Endothelial cell of umbilical vein (primary cell): ENCODE measurements at regions not wholly inside any gene's neighbourhood (a gene's known extent, or its start where the extent isn't known, plus 50 kb on each side); places are given as distances from the start of the nearest gene placed in this dataset.

Experiments used
- BruUV-seq: library from RNA; stranded (reverse); fragments of 400-500 nt; replicated peaks from 2 replicates; lab custom pipeline; 2021; lab: Mats Ljungman, UMichigan
- CTCF ChIA-PET: fragments of 300-600, 350-600 bp; sonication (Branson Sonifier 250); formaldehyde crosslinking; loops from one replicate; lab custom pipeline; 2021; ENCODE audit warnings: antibody characterized with exemption, inconsistent platforms; lab: Charles Lee
- POLR2A ChIA-PET: fragments of 300-600, 350-600 bp; sonication (Branson Sonifier 250); formaldehyde crosslinking; loops from one replicate; lab custom pipeline; 2021; ENCODE audit warnings: antibody characterized with exemption, inconsistent platforms; lab: Charles Lee
- DNase-seq: peaks from one replicate; pipeline ENCODE4 v3.0.0-alpha.2; 2011; ENCODE audit warnings: low read depth, low spot score
- FAIRE-seq: peaks from 2 replicates; lab custom pipeline; 2011; peaks lifted over from hg19 to GRCh38; lab: Jason Lieb, UNC
- H2AFZ ChIP-seq: 2 replicates; pipeline ENCODE4 v1.6.0; 2012; ENCODE audit warnings: low read depth, low read length, control low read depth, inconsistent platforms
- H3K27ac ChIP-seq: 2 replicates; pipeline ENCODE4 v1.5.1; 2011; ENCODE audit warnings: low read depth, mild to moderate bottlenecking, control low read depth, low read length, moderate library complexity; ENCODE audit not compliant: insufficient read depth
- H3K27me3 ChIP-seq, 2 experiments: 2 replicates each; pipeline versions ENCODE4 v1.6.0 to v1.6.1; 2011; ENCODE audit warnings: low read length in 2 of 2, mixed read lengths in 1 of 2; ENCODE audit not compliant: control insufficient read depth in 2 of 2, insufficient read depth in 2 of 2
- H3K36me3 ChIP-seq, 2 experiments: 2 replicates in 1 of 2; 3 replicates in 1 of 2; pipeline ENCODE4 v1.5.1; 2011; ENCODE audit warnings: low read length in 2 of 2, mild to moderate bottlenecking in 1 of 2, moderate library complexity in 1 of 2; ENCODE audit not compliant: control insufficient read depth in 2 of 2, insufficient read depth in 2 of 2; ENCODE audit errors: extremely low read depth in 1 of 2
- H3K4me1 ChIP-seq: 3 replicates; pipeline ENCODE4 v1.5.1; 2011; ENCODE audit warnings: mild to moderate bottlenecking, low read length; ENCODE audit not compliant: control insufficient read depth, insufficient read depth; ENCODE audit errors: extremely low read depth
- H3K4me2 ChIP-seq: 2 replicates; pipeline ENCODE4 v1.6.1; 2011; ENCODE audit warnings: low read length, control low read depth, mixed read lengths; ENCODE audit not compliant: insufficient read depth
- H3K4me3 ChIP-seq, 3 experiments: fragments of 200-600 bp in 1 of 3; sonication (generic), shearing (Covaris generic) in 1 of 3; replicated peaks in 1 of 3; 2 replicates each; pipeline ENCODE4 v1.5.1; 2011 to 2016; ENCODE audit warnings: control low read depth in 3 of 3, low read length in 3 of 3, mild to moderate bottlenecking in 2 of 3, inconsistent platforms in 1 of 3, low read depth in 1 of 3, moderate library complexity in 1 of 3; ENCODE audit not compliant: insufficient read depth in 1 of 3
- H3K79me2 ChIP-seq: 2 replicates; pipeline ENCODE4 v1.6.0; 2012; ENCODE audit warnings: low read length, inconsistent platforms; ENCODE audit not compliant: control insufficient read depth, insufficient read depth
- H3K9ac ChIP-seq: replicated peaks from 2 replicates; pipeline ENCODE3; 2011; ENCODE audit warnings: low read length, control low read depth; ENCODE audit not compliant: insufficient read depth; ENCODE audit errors: extremely low read depth
- H3K9me1 ChIP-seq: replicated peaks from 3 replicates; pipeline ENCODE4 v1.6.0; 2011; ENCODE audit warnings: mild to moderate bottlenecking, low read length; ENCODE audit not compliant: control insufficient read depth, insufficient read depth; ENCODE audit errors: extremely low read depth
- H3K9me3 ChIP-seq: replicated peaks from 2 replicates; pipeline ENCODE4 v1.5.1; 2012; ENCODE audit warnings: low read length, inconsistent platforms; ENCODE audit not compliant: control insufficient read depth, insufficient read depth
- H4K20me1 ChIP-seq: replicated peaks from 2 replicates; pipeline ENCODE3; 2011; ENCODE audit warnings: mild to moderate bottlenecking, low read length; ENCODE audit not compliant: control insufficient read depth, insufficient read depth; ENCODE audit errors: extremely low read depth
- EZH2 ChIP-seq: IDR thresholded peaks from 2 replicates; pipeline ENCODE4 v1.6.1; 2012; ENCODE audit warnings: borderline replicate concordance, low read depth, mild to moderate bottlenecking, moderate library complexity, low read length, inconsistent platforms; ENCODE audit not compliant: severe bottlenecking
- FOS ChIP-seq: IDR thresholded peaks from 2 replicates; pipeline ENCODE4 v1.6.1; 2011; ENCODE audit warnings: mild to moderate bottlenecking, low read length, moderate library complexity, borderline replicate concordance; ENCODE audit not compliant: insufficient read depth
- GATA2 ChIP-seq: IDR thresholded peaks from 2 replicates; pipeline ENCODE4 v1.7.0; 2011; ENCODE audit warnings: low read depth, mild to moderate bottlenecking, moderate library complexity, mixed read lengths, low read length; ENCODE audit not compliant: insufficient read length, insufficient read depth
- JUN ChIP-seq: IDR thresholded peaks from 2 replicates; pipeline ENCODE4 v1.6.1; 2011; ENCODE audit warnings: borderline replicate concordance, low read depth; ENCODE audit not compliant: insufficient read length, insufficient read depth
- MYC ChIP-seq: IDR thresholded peaks from one replicate; pipeline ENCODE4 v1.6.1; 2011; ENCODE audit warnings: mild to moderate bottlenecking, low read depth, low read length
- POLR2A ChIP-seq: IDR thresholded peaks from 2 replicates; pipeline ENCODE4 v1.6.1; 2012; ENCODE audit warnings: low read depth, mild to moderate bottlenecking, control low read depth, low read length
- POLR2AphosphoS5 ChIP-seq: IDR thresholded peaks from 2 replicates; pipeline ENCODE4 v1.6.1; 2012; ENCODE audit warnings: low read depth, mild to moderate bottlenecking, control low read depth, low read length, moderate library complexity; ENCODE audit not compliant: insufficient read depth
- dilution Hi-C: fragments of 300-500 bp; cut with MboI; formaldehyde crosslinking; loops from one replicate; pipeline ENCODE4 v1.15.0; 2019; ENCODE audit warnings: low sequenced_read_pairs; ENCODE audit not compliant: extremely low pct_ligation_motif_present
- intact Hi-C: fragments of 100-400 bp; cut with micrococcal nuclease; formaldehyde crosslinking; loops from one replicate; pipeline ENCODE4 v1.10.0; 2022
- TF ChIP-seq, protein P1 (sequence below), 2 donors: IDR thresholded peaks; 1 replicate in 1 of 2; 2 replicates in 1 of 2; pipeline ENCODE4 v1.5.1; 2011; ENCODE audit warnings: low read length in 2 of 2, mild to moderate bottlenecking in 2 of 2, moderate library complexity in 2 of 2, control low read depth in 1 of 2, inconsistent platforms in 1 of 2, low read depth in 1 of 2; ENCODE audit not compliant: insufficient read depth in 1 of 2; ENCODE audit errors: extremely low read depth in 1 of 2
- TF ChIP-seq, protein P2 (sequence below): IDR thresholded peaks from 2 replicates; pipeline ENCODE4 v1.6.1; 2011; ENCODE audit not compliant: insufficient read depth, insufficient read length

DNA sequence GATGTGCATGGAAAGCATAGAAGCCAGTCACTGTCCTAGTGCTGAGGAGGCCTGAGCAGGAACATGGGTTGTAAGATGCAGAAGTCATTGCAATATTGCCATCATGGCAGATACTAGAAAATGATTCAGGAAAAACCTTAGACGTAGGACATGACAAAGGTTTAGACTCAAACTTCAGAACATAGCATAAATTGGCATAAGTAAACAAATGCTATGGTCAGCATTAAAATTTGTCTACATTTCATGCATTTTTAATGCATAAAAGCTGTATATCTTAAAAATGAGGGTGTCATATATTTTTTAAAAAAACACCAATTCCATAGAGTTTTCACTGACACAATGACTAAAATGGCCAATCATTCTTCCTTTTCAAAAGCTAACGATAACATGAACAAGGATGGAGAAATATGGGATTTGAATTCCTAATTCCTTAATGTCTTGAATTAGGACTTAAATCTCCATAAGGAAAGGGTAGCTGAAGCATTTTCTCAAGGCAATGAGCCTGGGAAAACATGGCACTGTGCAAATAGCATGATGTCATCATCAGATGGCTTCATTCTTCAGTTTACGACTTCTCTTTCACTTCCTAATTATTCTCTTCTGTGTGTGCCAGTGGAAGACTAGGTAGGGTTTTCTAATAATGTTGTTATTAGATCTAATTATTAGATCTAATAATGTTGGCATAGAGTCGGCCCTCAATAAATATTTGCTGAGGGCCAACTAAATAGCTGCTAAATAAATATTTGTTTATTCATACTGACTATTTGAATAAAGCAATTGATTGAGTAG is 125.1 kb upstream of the FRG1 start:
- dilution Hi-C loops (no loop called here), intact Hi-C loops (no loop called here)
- Histone ChIP-seq H3K4me2 (no peak overlapping the region), H3K9ac (no peak overlapping the region), H3K9me3 (peaks cover 11% of the 10 kb centered on the region), H3K4me3 (no peak overlapping the region), H3K27me3 (no peaks in the 10 kb centered on the region), H3K9me1 (no peaks in the 10 kb centered on the region), H2AFZ (no peak overlapping the region), H3K27ac (no peak overlapping the region), H3K36me3 (no peaks in the 10 kb centered on the region), H3K4me1 (no peaks in the 10 kb centered on the region), H3K79me2 (no peaks in the 10 kb centered on the region), H4K20me1 (no peaks in the 10 kb centered on the region)
- FAIRE-seq = no peak
- no TSS peak for BruUV-seq
- no peak for TF ChIP-seq POLR2AphosphoS5
- TF ChIP-seq GATA2 = no peak
- TF ChIP-seq, protein P1, sequence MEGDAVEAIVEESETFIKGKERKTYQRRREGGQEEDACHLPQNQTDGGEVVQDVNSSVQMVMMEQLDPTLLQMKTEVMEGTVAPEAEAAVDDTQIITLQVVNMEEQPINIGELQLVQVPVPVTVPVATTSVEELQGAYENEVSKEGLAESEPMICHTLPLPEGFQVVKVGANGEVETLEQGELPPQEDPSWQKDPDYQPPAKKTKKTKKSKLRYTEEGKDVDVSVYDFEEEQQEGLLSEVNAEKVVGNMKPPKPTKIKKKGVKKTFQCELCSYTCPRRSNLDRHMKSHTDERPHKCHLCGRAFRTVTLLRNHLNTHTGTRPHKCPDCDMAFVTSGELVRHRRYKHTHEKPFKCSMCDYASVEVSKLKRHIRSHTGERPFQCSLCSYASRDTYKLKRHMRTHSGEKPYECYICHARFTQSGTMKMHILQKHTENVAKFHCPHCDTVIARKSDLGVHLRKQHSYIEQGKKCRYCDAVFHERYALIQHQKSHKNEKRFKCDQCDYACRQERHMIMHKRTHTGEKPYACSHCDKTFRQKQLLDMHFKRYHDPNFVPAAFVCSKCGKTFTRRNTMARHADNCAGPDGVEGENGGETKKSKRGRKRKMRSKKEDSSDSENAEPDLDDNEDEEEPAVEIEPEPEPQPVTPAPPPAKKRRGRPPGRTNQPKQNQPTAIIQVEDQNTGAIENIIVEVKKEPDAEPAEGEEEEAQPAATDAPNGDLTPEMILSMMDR (IDR thresholded peaks at IDR 0.05; ENCODE audit: extremely low read depth in 1 of 2, insufficient read depth in 1 of 2, low read depth in 1 of 2, low read length in 2 of 2) = no peak
- TF ChIP-seq, protein P2, sequence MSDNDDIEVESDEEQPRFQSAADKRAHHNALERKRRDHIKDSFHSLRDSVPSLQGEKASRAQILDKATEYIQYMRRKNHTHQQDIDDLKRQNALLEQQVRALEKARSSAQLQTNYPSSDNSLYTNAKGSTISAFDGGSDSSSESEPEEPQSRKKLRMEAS = no peak
- TF ChIP-seq FOS = no peak
- no peak for TF ChIP-seq POLR2A
- TF ChIP-seq JUN = no peak
- TF ChIP-seq MYC = no peak
- no peak for TF ChIP-seq EZH2
- POLR2A ChIA-PET = no interaction called here
- CTCF ChIA-PET = no interaction called here
- DNase-seq = no peak
